Fibroblast of villous mesenchyme (primary cell): ENCODE measurements at regions not wholly inside any gene's neighbourhood (a gene's known extent, or its start where the extent isn't known, plus 50 kb on each side); places are given as distances from the start of the nearest gene placed in this dataset.

Source experiments
- DNase-seq: peaks from one replicate; pipeline ENCODE4 v3.0.0-alpha.2; 2010; ENCODE audit warnings: low read depth
- H3K4me3 ChIP-seq: 2 replicates; pipeline ENCODE4 v1.5.1; 2011; ENCODE audit warnings: low read depth, mild to moderate bottlenecking, low read length
- TF ChIP-seq, protein P1 (sequence below): IDR thresholded peaks from 2 replicates; pipeline ENCODE4 v1.5.1; 2012; ENCODE audit warnings: low read depth, mild to moderate bottlenecking, low read length; ENCODE audit not compliant: insufficient read depth

DNA sequence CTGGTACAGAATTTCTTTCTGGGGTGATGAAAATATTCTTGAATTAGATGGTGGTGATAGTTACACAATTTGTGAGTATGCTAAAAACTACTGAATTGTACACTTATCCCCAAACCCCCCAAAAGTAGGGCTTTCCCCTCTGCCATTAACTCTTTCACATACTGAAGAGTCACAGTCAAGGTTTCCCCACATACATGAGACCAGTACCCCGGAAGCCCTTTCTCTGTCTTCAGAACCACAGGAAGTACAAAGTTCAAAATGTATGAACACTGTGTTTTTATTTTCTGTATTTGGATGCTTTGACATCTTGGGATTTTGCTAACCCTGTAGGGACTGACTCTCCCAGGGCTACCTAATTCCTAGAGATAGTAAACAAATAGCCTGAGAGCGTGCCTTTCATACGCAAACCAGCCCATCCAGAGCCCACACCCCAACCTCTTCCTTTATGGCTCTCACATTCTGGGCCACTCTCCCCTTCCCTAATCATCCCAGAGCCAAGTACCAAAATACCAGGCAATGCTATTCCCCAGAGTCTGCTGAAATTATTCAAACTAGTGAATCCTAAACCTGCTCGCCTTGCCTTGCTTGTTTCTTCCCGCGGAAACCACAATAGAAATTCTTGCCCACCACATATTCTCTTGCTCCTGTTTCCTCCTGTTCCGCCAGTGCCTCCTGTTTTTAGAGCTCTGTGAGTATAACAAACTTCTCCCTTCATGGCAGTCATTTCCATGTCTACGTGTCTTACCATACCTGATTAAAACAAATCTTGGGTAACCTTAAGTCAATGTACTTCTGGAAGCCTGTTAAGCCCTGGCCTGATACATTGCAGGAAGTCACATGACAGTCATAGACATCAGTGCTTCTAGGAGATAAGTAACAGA lies 524.8 kb downstream of the FUT8 start:
- TF ChIP-seq, protein P1, sequence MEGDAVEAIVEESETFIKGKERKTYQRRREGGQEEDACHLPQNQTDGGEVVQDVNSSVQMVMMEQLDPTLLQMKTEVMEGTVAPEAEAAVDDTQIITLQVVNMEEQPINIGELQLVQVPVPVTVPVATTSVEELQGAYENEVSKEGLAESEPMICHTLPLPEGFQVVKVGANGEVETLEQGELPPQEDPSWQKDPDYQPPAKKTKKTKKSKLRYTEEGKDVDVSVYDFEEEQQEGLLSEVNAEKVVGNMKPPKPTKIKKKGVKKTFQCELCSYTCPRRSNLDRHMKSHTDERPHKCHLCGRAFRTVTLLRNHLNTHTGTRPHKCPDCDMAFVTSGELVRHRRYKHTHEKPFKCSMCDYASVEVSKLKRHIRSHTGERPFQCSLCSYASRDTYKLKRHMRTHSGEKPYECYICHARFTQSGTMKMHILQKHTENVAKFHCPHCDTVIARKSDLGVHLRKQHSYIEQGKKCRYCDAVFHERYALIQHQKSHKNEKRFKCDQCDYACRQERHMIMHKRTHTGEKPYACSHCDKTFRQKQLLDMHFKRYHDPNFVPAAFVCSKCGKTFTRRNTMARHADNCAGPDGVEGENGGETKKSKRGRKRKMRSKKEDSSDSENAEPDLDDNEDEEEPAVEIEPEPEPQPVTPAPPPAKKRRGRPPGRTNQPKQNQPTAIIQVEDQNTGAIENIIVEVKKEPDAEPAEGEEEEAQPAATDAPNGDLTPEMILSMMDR: no peak
- H3K4me3 ChIP-seq: no peak overlapping the region
- no peak for DNase-seq

DNA sequence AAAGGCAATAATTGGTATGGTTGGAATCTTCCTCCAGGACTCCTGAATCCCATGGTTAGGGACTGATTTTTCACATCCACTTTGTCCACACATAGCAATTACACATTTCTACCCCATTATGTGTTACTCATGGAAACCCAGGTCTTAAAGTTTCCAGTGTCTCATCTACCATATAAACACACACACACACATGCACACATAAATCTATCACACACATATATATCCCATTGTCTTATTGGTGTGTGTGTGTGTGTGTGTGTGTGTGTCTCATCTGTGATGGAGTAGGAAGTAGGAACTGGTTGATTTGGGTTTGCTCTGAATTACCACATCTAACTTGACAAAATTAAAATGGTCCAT lies 525.4 kb downstream of the FUT8 start:
- TF ChIP-seq, protein P1: no peak
- no peak for DNase-seq
- no peak overlapping the region for H3K4me3 ChIP-seq

DNA sequence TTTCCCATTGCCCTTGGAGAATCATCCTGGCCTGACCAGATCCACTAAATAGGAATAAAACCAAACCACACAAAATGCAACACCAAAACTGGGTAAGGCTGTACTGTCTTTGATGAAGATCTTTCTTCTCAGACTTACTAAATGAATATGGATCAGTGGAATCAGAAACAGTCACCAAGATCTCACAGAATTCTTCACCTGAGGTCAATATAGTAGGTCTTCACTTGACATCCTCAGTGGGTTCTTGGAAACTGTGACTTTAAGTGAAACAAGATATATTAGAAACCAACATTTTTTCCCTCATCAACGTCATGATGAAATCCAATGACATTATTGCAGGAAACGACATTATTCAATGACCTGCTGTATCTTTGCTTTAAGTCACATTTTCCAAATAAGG lies 526.2 kb downstream of the FUT8 start:
- no peak for DNase-seq
- TF ChIP-seq, protein P1: no peak

DNA sequence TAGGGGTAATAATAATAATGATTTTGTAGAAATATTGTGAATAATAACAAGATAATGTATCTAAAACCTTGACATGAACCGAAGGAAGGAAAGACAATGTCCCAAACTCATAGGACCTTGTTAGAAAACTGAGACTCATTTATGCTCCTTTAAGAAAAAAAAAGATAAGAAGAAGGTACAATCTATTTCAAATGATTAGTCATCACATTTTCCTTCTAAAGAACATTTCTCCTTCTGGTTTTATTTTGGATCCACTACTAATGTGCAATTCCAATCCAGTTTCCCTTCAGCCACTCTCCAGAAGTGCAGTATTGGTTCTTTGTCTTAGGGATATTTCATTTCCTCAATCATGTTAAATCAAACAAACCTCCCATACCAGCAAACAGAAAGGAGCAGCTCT lies 526.7 kb downstream of the FUT8 start:
- no peak for DNase-seq
- TF ChIP-seq, protein P1: no peak
- no peak overlapping the region for H3K4me3 ChIP-seq

More for the DNA sequence above, 526.2 kb downstream of the FUT8 start:
- no peak overlapping the region for H3K4me3 ChIP-seq

DNA sequence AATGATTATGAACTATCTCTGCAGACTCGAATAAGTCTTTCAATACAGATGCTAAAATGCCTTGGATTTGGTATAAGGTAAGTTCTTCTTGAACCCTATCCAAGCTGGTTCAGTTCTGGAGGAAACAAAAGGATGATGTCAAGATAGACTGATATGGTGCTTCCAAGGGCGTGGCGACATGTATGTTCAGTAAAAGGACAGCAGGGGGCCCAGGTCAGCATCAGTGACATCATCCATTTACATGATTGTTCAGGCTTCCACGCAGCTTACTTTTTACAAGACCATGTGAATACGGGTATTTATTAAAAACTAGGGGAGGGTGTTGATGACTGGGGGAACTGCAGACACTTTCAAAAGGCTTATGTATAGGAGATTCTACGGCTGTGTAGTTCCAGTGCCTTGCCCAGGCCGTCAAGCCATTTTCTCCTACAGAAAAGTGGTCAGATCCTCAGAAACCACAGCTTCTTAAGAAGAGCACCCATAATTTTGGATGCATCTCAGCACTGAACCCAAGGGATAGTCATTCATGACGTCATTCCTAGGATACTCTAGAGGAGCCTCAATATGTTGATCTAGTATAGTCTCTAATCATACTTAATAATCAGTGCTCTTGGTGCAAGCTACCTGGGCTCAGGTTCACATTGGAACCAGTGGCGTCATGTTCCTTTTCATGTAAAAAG lies 527.7 kb downstream of the FUT8 start:
- no peak overlapping the region for H3K4me3 ChIP-seq
- DNase-seq: peak; percentile 10
- TF ChIP-seq, protein P1: no peak

DNA sequence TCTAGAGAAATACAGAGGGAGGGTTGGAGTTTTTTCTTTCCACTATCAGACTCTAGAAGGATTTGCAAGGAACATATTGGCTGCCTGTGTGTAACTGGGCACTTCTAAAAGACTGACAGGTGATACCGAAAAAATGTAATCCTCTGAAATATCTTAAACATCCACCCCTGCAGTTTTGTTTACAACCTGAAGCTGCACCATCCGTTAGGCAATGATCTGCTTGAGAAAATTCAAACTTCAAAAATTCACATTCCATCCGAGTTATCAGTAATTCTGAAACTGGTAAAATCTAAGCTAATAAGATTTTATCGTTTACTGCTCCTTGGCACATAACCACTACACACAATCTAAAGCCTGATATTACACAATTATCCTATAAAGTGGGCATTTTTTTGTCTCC lies 528.6 kb downstream of the FUT8 start:
- TF ChIP-seq, protein P1: no peak
- no peak for DNase-seq
- H3K4me3 ChIP-seq: no peak overlapping the region
